Gastroesophageal sphincter (tissue), 3 donors: ENCODE measurements at regions not wholly inside any gene's neighbourhood (a gene's known extent, or its start where the extent isn't known, plus 50 kb on each side); places are given as distances from the start of the nearest gene placed in this dataset.

Source experiments
- POLR2A ChIP-seq, 2 donors: fragments of 450-650 bp; IDR thresholded peaks; one replicate each; pipeline ENCODE4 v1.6.1; 2017; ENCODE audit warnings: antibody characterized with exemption in 2 of 2, mild to moderate bottlenecking in 2 of 2, moderate library complexity in 1 of 2
- TF ChIP-seq, protein P1 (sequence below), 4 experiments: fragments of 200-600 bp in 2 of 4; fragments of 450-650 bp in 2 of 4; sonication (generic) in 1 of 4; IDR thresholded peaks; one replicate each; pipeline ENCODE4 v1.5.1; 2017 to 2019; ENCODE audit warnings: antibody characterized with exemption in 4 of 4, mild to moderate bottlenecking in 2 of 4, moderate library complexity in 2 of 4

DNA sequence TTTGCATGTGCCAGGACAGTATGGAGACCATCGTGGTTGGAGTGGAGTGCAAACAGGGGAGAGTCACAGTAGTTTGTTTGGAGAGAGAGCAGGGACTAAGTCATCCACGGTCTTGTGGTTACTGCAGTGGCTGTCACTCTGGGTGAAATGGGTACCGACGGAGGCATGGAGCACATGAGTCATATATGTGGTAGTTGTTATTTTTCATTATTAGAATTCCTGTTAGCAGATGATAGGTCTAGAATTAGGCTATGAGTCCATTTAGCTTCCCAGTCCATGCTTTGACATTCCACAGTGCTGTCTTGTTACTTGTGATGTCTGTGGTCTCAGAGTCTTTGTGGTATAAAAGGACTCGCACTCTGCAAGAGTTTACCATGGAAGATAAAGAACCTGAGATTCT lies 303.9 kb downstream of the DMRT2 start:
- TF ChIP-seq, protein P1, sequence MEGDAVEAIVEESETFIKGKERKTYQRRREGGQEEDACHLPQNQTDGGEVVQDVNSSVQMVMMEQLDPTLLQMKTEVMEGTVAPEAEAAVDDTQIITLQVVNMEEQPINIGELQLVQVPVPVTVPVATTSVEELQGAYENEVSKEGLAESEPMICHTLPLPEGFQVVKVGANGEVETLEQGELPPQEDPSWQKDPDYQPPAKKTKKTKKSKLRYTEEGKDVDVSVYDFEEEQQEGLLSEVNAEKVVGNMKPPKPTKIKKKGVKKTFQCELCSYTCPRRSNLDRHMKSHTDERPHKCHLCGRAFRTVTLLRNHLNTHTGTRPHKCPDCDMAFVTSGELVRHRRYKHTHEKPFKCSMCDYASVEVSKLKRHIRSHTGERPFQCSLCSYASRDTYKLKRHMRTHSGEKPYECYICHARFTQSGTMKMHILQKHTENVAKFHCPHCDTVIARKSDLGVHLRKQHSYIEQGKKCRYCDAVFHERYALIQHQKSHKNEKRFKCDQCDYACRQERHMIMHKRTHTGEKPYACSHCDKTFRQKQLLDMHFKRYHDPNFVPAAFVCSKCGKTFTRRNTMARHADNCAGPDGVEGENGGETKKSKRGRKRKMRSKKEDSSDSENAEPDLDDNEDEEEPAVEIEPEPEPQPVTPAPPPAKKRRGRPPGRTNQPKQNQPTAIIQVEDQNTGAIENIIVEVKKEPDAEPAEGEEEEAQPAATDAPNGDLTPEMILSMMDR (IDR thresholded peaks at IDR 0.05) = no peak
- no peak for TF ChIP-seq POLR2A (IDR thresholded peaks at IDR 0.05)
